Renal cortex interstitium (tissue), 11 donors: ENCODE measurements at regions not wholly inside any gene's neighbourhood (a gene's known extent, or its start where the extent isn't known, plus 50 kb on each side); places are given as distances from the start of the nearest gene placed in this dataset.
"Not testable (repeated sequence)": the region's sequence is repeated elsewhere in the genome, so short reads cannot be mapped to it uniquely, and the experiment has no call there.

Source experiments
- DNase-seq, 11 donors: peaks; one replicate each; pipeline ENCODE4 v3.0.0-alpha.2; 2013; ENCODE audit warnings: low read depth in 9 of 11, low spot score in 4 of 11; ENCODE audit errors: extremely low read depth in 1 of 11

GRCh38 chr2:13666582-13667414 lies 950.1 kb downstream of the TRIB2 start:
- no peak for DNase-seq

- DNase-seq: no peak
These were observed 950.6 kb downstream of the TRIB2 start for GRCh38 chr2:13667415-13667757.

- DNase-seq: no peak
These were observed 952.9 kb downstream of the TRIB2 start for GRCh38 chr2:13669607-13670006.

DNA sequence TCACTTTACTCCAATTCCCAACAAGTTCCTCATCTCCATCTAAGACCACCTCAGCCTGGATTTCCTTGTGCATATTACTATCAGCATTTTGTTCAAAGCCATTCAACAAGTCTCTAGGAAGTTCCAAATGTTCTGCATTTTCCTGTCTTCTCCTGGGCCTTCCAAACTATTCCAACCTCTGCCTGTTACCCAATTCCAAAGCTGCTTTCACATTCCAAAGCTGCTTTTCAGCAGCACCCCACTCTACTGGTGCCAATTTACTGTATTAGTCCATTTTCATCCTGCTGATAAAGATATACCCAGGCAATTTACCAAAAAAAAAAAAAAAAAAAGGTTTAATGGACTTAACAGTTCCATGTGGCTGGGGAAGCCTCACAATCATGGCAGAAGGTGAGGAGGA lies 957.1 kb downstream of the TRIB2 start:
- DNase-seq: not testable (repeated sequence)

GRCh38 chr2:13676269-13676668 lies 956.2 kb upstream of the LRATD1 start:
- peak in 1 of 11 donors; percentile 2 for DNase-seq

- no peak for DNase-seq
These were observed 950.6 kb upstream of the LRATD1 start for GRCh38 chr2:13681936-13682335.

- DNase-seq: no peak
These were observed 949.8 kb upstream of the LRATD1 start for GRCh38 chr2:13682540-13683272.

DNA sequence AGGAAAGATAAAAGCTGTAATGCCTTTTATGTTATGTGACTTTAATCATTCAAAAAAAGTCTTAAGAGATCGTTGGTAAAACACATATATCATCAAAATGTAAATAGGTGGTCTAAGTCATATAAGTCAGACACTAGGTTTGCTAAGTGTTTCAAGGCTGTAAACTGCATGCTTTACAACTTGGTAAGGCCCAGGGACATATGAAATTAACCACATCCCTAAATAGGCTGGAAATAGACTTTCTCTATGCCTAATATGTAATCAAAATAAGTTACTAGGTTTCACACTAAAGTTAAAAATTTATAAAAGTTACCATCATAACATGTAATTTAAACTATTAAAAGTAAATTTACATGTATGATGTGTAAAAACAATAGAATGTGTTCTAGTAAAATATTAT lies 946.3 kb upstream of the LRATD1 start:
- DNase-seq: no peak

- DNase-seq: no peak
These were observed 937.8 kb upstream of the LRATD1 start for GRCh38 chr2:13694673-13695072.

DNA sequence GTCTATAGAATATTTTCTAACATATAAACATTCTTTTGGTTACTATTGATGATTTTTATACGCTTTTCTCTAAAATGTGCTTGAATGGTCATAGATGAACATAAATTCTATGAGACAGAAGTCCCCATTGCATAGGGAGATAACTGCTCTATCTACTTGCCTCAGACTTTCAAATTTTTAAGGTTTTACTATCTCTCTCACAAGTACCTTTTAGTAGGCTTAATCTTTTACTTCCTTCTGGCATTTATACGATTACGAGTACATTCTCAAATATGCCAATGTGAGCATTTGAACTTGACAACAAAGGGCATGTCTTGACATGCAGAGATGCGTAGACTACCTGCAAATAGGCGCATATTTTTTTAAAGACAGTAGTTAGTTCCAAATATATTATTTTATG lies 935.9 kb upstream of the LRATD1 start:
- DNase-seq: no peak

DNA sequence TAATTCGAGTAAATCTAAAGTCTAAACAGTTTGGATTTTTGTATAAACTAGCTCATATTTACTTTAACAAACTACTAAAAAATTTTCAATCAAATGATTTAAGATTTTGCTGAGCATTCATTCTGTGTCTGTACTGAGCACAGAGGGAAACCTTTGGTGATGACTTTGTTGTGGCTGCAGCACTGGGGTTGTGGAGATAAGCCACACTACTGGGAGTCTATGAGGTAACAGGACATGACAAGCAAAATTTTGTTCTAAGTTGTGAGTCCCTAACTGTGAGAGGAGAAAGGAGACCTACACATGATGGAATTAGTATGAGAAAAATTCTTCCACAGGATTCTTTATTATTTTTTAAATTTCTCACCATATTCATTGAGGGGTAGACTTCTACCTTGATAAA lies 933.7 kb upstream of the LRATD1 start:
- no peak for DNase-seq

- not testable (repeated sequence) for DNase-seq
These were observed 932.6 kb upstream of the LRATD1 start for GRCh38 chr2:13699939-13700338.

GRCh38 chr2:13711154-13711553 lies 921.4 kb upstream of the LRATD1 start:
- DNase-seq: no peak

DNA sequence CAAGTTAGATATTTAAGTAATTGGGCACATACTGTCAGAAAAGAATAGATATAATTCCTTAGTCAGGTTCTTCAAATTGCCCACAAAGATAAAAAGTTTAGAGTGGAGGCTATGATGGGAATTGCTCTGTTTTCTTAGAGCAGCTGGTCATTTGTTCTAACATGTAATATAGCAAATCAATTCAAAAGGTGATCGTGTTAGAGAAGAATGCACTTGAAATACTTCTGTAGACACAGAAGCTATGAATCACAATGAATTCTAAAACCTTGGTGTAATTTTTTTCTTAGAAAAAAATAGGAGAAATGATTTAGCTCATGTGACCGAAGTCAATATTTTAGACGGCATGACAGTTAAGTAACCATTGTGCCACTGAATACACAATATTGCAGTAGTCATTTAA lies 918.1 kb upstream of the LRATD1 start:
- DNase-seq: no peak

GRCh38 chr2:13725945-13726344 lies 906.6 kb upstream of the LRATD1 start:
- no peak for DNase-seq

GRCh38 chr2:13745330-13745729 lies 887.2 kb upstream of the LRATD1 start:
- DNase-seq: no peak

GRCh38 chr2:13751955-13752354 lies 880.6 kb upstream of the LRATD1 start:
- DNase-seq: no peak

GRCh38 chr2:13758412-13758811 lies 874.1 kb upstream of the LRATD1 start:
- no peak for DNase-seq

- no peak for DNase-seq
These were observed 864.2 kb upstream of the LRATD1 start for GRCh38 chr2:13768274-13768673.

GRCh38 chr2:13770279-13770678 lies 862.2 kb upstream of the LRATD1 start:
- no peak for DNase-seq

GRCh38 chr2:13779996-13780395 lies 852.5 kb upstream of the LRATD1 start:
- no peak for DNase-seq
